Vagina (tissue), 2 donors: ENCODE measurements at regions not wholly inside any gene's neighbourhood (a gene's known extent, or its start where the extent isn't known, plus 50 kb on each side); places are given as distances from the start of the nearest gene placed in this dataset.

ENCODE experiments used
- DNase-seq, 2 donors: peaks; one replicate each; pipeline ENCODE4 v3.0.0-alpha.2; 2017; ENCODE audit errors: extremely low spot score in 2 of 2
- H3K27ac ChIP-seq: fragments of 200-600 bp; sonication (generic); one replicate; pipeline ENCODE4 v1.5.1; 2019
- H3K27me3 ChIP-seq: fragments of 200-600 bp; sonication (generic); one replicate; pipeline ENCODE4 v1.5.1; 2019
- H3K36me3 ChIP-seq, 2 donors: fragments of 200-600 bp; sonication (generic); one replicate each; pipeline ENCODE4 v1.5.1; 2017 to 2019
- H3K4me1 ChIP-seq: fragments of 200-600 bp; sonication (generic); one replicate; pipeline ENCODE4 v1.5.1; 2019
- H3K4me3 ChIP-seq, 2 donors: fragments of 200-600 bp; sonication (generic); 1 replicate in 1 of 2; 2 replicates in 1 of 2; pipeline ENCODE4 v1.5.1; 2016 to 2019
- H3K9me3 ChIP-seq: fragments of 200-600 bp; sonication (generic); one replicate; pipeline ENCODE4 v1.5.1; 2019
- POLR2A ChIP-seq, 2 donors: fragments of 450-650 bp; IDR thresholded peaks; one replicate each; pipeline ENCODE4 v1.6.1; 2017; ENCODE audit warnings: antibody characterized with exemption in 2 of 2, mild to moderate bottlenecking in 2 of 2, moderate library complexity in 2 of 2
- POLR2AphosphoS5 ChIP-seq, 2 donors: sonication (generic); formaldehyde crosslinking; IDR thresholded peaks; one replicate each; pipeline ENCODE4 v1.9.0; 2017; ENCODE audit warnings: antibody characterized with exemption in 2 of 2, mild to moderate bottlenecking in 2 of 2, low read depth in 1 of 2; ENCODE audit not compliant: insufficient read depth in 1 of 2
- intact Hi-C: fragments of 100-400 bp; cut with DNase I; formaldehyde crosslinking; loops from one replicate; pipeline ENCODE4 v1.15.1; 2023
- TF ChIP-seq, protein P1 (sequence below), 3 experiments: fragments of 450-650 bp in 2 of 3; fragments of 200-600 bp in 1 of 3; sonication (generic) in 1 of 3; IDR thresholded peaks; one replicate each; pipeline ENCODE4 v1.5.1; 2017 to 2019; ENCODE audit warnings: antibody characterized with exemption in 3 of 3, mild to moderate bottlenecking in 2 of 3, moderate library complexity in 2 of 3

DNA sequence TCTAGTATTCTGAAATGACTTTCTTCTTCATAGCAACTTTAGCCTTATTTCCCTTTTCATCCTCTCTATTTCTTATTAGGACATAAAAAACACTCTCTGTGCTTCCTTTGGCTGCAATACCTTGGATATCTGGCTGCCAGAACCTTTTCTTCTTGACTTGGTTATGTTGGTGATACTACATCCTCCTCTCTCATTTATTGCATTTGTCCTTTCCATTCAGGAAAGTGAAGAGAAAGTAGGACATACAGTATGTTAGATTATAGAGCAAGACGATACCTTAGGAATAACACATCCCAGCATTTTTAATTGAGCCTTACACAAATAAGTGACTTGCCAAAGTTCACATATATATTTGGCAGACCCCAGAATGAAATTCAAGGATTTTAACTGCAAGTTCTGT is 210.1 kb upstream of the PPP1R3A start:
- TF ChIP-seq POLR2AphosphoS5 (IDR thresholded peaks at IDR 0.05; ENCODE audit: insufficient read depth in 1 of 2, low read depth in 1 of 2) (no peak), POLR2A (IDR thresholded peaks at IDR 0.05) (no peak)
- TF ChIP-seq, protein P1, sequence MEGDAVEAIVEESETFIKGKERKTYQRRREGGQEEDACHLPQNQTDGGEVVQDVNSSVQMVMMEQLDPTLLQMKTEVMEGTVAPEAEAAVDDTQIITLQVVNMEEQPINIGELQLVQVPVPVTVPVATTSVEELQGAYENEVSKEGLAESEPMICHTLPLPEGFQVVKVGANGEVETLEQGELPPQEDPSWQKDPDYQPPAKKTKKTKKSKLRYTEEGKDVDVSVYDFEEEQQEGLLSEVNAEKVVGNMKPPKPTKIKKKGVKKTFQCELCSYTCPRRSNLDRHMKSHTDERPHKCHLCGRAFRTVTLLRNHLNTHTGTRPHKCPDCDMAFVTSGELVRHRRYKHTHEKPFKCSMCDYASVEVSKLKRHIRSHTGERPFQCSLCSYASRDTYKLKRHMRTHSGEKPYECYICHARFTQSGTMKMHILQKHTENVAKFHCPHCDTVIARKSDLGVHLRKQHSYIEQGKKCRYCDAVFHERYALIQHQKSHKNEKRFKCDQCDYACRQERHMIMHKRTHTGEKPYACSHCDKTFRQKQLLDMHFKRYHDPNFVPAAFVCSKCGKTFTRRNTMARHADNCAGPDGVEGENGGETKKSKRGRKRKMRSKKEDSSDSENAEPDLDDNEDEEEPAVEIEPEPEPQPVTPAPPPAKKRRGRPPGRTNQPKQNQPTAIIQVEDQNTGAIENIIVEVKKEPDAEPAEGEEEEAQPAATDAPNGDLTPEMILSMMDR (IDR thresholded peaks at IDR 0.05): no peak
- no peaks in the 10 kb centered on the region for H3K9me3 ChIP-seq
- DNase-seq: no peak
- intact Hi-C loops: no loop called here
- H3K27me3 ChIP-seq: no peaks in the 10 kb centered on the region
- no peaks in the 10 kb centered on the region for H3K36me3 ChIP-seq
- no peaks in the 10 kb centered on the region for H3K4me1 ChIP-seq
- H3K27ac ChIP-seq: no peak overlapping the region
- no peak overlapping the region for H3K4me3 ChIP-seq

DNA sequence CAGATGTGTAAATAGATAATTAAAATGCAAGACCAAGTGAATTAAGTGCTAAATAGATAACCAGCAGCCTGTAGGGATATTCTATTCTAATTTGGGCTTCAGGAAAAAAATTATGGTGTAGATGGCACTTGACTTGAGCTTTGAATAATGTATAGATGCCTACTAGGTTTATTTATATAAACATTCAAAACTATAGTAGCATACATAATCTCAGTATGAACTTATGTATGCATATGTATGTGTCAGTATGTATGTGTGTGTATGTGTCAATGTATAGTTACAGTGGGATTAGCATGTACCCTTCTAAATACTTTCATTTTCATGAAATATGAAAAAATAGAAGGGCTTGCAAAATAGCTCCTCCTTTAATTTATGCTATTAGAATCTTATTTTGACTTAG is 207.3 kb upstream of the PPP1R3A start:
- TF ChIP-seq, protein P1 (IDR thresholded peaks at IDR 0.05): no peak
- TF ChIP-seq POLR2A (IDR thresholded peaks at IDR 0.05): no peak
- no peak for TF ChIP-seq POLR2AphosphoS5 (IDR thresholded peaks at IDR 0.05; ENCODE audit: insufficient read depth in 1 of 2, low read depth in 1 of 2)
- H3K4me1 ChIP-seq: no peaks in the 10 kb centered on the region
- intact Hi-C loops: no loop called here
- no peak for DNase-seq
- no peak overlapping the region for H3K4me3 ChIP-seq
- H3K9me3 ChIP-seq: no peaks in the 10 kb centered on the region
- H3K36me3 ChIP-seq: no peaks in the 10 kb centered on the region
- H3K27ac ChIP-seq: no peak overlapping the region
- no peaks in the 10 kb centered on the region for H3K27me3 ChIP-seq

DNA sequence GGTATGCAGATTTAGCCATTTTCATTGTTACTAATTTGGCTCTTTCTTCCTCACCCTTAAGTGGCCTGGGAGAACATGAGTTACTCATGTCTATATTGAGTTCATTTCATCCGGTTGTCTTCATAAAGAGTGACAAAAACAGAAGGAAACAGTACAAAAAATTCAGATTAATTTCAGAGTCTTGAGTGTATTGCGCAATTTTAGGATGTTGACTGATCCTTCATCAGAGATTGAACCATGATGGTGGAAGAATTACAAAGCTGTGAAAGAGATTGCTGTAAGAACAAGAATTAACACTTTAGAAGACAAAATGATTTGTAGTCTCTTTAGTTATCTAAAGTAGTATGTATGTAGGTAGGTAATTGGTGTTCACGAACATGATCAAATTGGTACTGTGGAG is 194.0 kb upstream of the PPP1R3A start:
- H3K27me3 ChIP-seq: no peaks in the 10 kb centered on the region
- intact Hi-C loops: loop anchor here (5.0 kb wide), 1 partner anchor 1486 kb away; no protein-coding TSS in a partner anchor
- H3K9me3 ChIP-seq: no peaks in the 10 kb centered on the region
- H3K4me3 ChIP-seq: no peak overlapping the region
- DNase-seq: no peak
- peaks cover 5% of the 10 kb centered on the region for H3K4me1 ChIP-seq
- H3K36me3 ChIP-seq: no peaks in the 10 kb centered on the region
- no peak overlapping the region for H3K27ac ChIP-seq
- TF ChIP-seq, protein P1 (IDR thresholded peaks at IDR 0.05): no peak
- TF ChIP-seq POLR2A (IDR thresholded peaks at IDR 0.05) (no peak), POLR2AphosphoS5 (IDR thresholded peaks at IDR 0.05; ENCODE audit: insufficient read depth in 1 of 2, low read depth in 1 of 2) (no peak)

DNA sequence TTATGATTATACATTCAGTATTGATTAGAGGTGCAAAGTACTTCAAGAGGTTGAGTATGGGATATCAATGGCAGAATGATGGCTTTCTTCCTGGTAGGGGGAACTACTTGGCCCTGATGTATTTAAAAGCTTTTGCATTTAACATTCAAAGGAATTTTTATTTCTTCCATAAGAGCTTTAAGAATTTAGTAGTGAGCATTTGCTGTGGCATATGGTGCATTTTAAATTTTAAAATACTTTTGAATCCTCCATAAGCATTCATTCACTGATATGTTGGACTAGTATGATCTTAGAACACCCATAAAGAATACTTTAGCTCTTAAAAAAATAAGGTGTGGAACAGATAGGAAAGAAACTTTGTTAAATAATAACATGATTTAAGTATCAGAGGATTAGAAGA is 191.9 kb upstream of the PPP1R3A start:
- no peaks in the 10 kb centered on the region for H3K27me3 ChIP-seq
- TF ChIP-seq, protein P1 (IDR thresholded peaks at IDR 0.05): no peak
- TF ChIP-seq POLR2A (IDR thresholded peaks at IDR 0.05): no peak
- no peak for TF ChIP-seq POLR2AphosphoS5 (IDR thresholded peaks at IDR 0.05; ENCODE audit: insufficient read depth in 1 of 2, low read depth in 1 of 2)
- DNase-seq: no peak
- intact Hi-C loops: loop anchor here (5.0 kb wide), 1 partner anchor 1483 kb away; no protein-coding TSS in a partner anchor
- no peaks in the 10 kb centered on the region for H3K36me3 ChIP-seq
- H3K9me3 ChIP-seq: no peaks in the 10 kb centered on the region
- no peak overlapping the region for H3K4me3 ChIP-seq
- H3K27ac ChIP-seq: no peak overlapping the region
- peaks cover 5% of the 10 kb centered on the region for H3K4me1 ChIP-seq

DNA sequence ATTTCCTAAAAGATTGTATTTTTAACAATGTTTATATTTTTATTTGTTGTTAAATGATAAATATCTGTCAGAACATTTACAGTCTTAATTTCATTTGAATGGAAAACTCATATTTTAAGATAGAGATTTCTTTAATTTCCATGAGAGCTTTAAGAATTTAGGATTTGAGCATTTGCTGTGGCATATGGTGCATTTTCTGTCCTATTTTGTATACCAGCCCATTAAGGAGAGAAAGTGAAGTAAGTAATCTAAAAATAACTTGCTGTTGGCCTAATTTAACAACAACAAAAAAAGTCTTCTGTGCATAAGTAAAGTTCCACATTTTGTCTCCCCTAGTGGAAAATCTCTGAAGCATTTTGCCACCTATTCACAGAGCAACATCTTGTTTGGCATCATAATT is 190.9 kb upstream of the PPP1R3A start:
- no peak for DNase-seq
- TF ChIP-seq POLR2AphosphoS5 (IDR thresholded peaks at IDR 0.05; ENCODE audit: insufficient read depth in 1 of 2, low read depth in 1 of 2) (no peak), POLR2A (IDR thresholded peaks at IDR 0.05) (no peak)
- TF ChIP-seq, protein P1 (IDR thresholded peaks at IDR 0.05): no peak
- Histone ChIP-seq H3K9me3 (no peaks in the 10 kb centered on the region), H3K27me3 (no peaks in the 10 kb centered on the region), H3K36me3 (no peaks in the 10 kb centered on the region), H3K27ac (no peak overlapping the region), H3K4me1 (peaks cover 5% of the 10 kb centered on the region), H3K4me3 (no peak overlapping the region)
- intact Hi-C loops: loop anchor here (5.0 kb wide), 1 partner anchor 1482 kb away; no protein-coding TSS in a partner anchor
